Mucosa of descending colon (tissue), 3 donors: ENCODE measurements at regions not wholly inside any gene's neighbourhood (a gene's known extent, or its start where the extent isn't known, plus 50 kb on each side); places are given as distances from the start of the nearest gene placed in this dataset.

ENCODE experiments used
- ATAC-seq: fragments of 200-7000 bp; cut with Tn5 transposase; one replicate; pipeline ENCODE4 v1.9.1; 2020; ENCODE audit warnings: mild to moderate bottlenecking, moderate library complexity
- DNase-seq, 3 donors: peaks; one replicate each; pipeline ENCODE4 v3.0.0-alpha.2; 2020
- H3K36me3 ChIP-seq: fragments of 200-600 bp; one replicate; pipeline ENCODE4 v1.8.0; 2021; ENCODE audit warnings: low read depth, mild to moderate bottlenecking
- H3K4me1 ChIP-seq: fragments of 200-600 bp; one replicate; pipeline ENCODE4 v1.8.0; 2021; ENCODE audit warnings: low read depth, mild to moderate bottlenecking
- H3K4me3 ChIP-seq: fragments of 200-600 bp; one replicate; pipeline ENCODE4 v1.8.0; 2021; ENCODE audit warnings: mild to moderate bottlenecking
- H3K9me3 ChIP-seq: fragments of 200-600 bp; one replicate; pipeline ENCODE4 v1.8.0; 2021; ENCODE audit warnings: mild to moderate bottlenecking
- intact Hi-C, 2 donors: fragments of 100-400 bp; cut with DNase I in 1 of 2; cut with micrococcal nuclease in 1 of 2; formaldehyde crosslinking; loops; one replicate each; pipeline versions ENCODE4 v1.11.0 to v1.11.1; 2022; cut with DNase I, micrococcal nuclease
- TF ChIP-seq, protein P1 (sequence below): fragments of 200-600 bp; IDR thresholded peaks from one replicate; pipeline ENCODE4 v1.8.0; 2022; ENCODE audit warnings: antibody characterized with exemption, mild to moderate bottlenecking
- donor health status: DM: no; HTN: no; CAD: no; lungs with moderate emphysema.
- donor health status: DM: no; HTN: no; CAD: no.
- donor health status: DM: no; HTN: yes; CAD: no.

DNA sequence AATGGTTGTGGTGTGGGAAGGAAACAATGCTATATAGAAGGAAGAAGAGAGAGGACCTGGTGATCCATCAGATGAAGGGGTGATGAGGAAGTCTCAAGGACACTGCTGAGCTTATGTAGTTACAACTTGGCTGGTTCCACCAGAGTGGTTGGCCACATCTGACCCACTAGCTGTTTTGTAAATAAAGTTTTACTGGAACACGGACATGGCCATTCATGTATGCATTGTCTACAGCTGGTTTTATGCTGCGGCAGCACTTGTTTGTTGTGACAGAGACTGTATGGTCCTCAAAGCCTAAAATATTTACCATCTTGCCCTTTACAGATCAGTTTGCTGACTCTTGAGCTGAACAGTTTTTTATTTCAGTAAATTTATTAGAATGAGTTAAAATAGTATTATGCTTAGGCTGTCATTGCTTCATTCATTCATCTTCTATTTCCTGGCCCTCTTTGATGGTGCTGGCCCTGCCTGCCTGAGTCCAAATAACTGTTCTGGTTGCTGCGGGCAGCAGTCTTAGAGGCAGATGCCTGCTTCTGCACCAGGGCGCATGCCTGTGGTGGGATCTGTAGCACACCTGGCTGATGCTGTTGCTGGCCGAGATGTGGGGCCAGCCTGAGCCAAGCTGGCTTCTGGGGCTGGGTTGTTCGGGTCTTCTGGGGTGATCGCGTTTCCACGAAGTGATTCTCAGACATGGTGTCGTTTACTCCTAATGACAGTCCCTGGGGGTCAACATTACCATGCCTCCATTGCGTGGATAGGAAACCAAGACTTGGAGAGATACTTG, 61.4 kb upstream of the WNT4 start:
- Histone ChIP-seq H3K9me3 (no peaks in the 10 kb centered on the region), H3K4me1 (no peaks in the 10 kb centered on the region), H3K4me3 (no peak overlapping the region), H3K36me3 (no peaks in the 10 kb centered on the region)
- no peak for ATAC-seq
- no peak for DNase-seq
- intact Hi-C loops: no loop called here
- TF ChIP-seq, protein P1, sequence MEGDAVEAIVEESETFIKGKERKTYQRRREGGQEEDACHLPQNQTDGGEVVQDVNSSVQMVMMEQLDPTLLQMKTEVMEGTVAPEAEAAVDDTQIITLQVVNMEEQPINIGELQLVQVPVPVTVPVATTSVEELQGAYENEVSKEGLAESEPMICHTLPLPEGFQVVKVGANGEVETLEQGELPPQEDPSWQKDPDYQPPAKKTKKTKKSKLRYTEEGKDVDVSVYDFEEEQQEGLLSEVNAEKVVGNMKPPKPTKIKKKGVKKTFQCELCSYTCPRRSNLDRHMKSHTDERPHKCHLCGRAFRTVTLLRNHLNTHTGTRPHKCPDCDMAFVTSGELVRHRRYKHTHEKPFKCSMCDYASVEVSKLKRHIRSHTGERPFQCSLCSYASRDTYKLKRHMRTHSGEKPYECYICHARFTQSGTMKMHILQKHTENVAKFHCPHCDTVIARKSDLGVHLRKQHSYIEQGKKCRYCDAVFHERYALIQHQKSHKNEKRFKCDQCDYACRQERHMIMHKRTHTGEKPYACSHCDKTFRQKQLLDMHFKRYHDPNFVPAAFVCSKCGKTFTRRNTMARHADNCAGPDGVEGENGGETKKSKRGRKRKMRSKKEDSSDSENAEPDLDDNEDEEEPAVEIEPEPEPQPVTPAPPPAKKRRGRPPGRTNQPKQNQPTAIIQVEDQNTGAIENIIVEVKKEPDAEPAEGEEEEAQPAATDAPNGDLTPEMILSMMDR: no peak

DNA sequence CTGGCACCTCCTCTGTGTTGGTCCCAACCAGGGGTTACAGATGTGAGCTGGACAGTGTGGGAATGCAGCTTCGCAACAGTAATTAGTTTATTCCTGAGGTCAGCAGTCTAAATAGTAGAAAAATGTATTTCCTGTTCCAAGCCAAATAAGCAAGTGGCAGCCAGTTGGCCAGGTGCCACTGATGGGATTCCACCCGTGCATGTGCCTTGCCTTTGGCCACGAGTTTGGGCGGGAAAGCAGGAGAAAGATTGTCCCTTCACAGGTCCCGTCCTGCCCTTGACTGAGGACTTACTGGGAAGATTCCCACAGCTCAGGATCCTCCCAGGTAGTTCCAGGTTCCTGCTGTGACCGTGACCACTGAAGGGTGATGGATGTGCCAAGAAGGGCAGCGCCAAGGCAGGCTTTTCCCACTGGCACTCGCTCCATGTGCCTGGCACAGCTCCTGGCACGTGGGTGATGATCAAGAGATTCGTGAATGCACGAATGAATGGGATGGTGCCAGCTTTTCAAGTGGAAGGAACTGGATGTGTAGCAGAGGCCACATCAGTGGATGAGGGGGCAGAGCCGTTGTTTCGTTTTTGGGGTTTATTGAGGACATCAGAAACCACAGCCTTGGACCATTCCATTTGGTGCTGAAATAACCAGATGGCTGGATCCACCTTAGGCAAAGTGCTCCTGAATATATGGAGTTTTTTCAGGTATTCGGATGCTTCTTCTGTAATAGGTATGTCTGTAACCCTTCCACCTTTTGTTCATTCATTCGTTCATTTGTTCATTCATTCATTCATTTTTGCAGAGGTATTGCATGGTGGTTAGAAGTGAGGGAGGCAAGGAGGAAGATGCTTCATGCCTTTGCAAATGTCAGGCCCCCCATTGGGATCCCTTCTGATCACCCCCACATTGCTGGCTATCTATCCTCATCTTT, 62.4 kb upstream of the WNT4 start:
- no peaks in the 10 kb centered on the region for H3K36me3 ChIP-seq
- intact Hi-C loops: no loop called here
- H3K4me1 ChIP-seq: no peaks in the 10 kb centered on the region
- no peak overlapping the region for H3K4me3 ChIP-seq
- TF ChIP-seq, protein P1: no peak
- peak; percentile 25 for ATAC-seq
- no peaks in the 10 kb centered on the region for H3K9me3 ChIP-seq
- DNase-seq: peak in 1 of 3 donors; percentile 19

DNA sequence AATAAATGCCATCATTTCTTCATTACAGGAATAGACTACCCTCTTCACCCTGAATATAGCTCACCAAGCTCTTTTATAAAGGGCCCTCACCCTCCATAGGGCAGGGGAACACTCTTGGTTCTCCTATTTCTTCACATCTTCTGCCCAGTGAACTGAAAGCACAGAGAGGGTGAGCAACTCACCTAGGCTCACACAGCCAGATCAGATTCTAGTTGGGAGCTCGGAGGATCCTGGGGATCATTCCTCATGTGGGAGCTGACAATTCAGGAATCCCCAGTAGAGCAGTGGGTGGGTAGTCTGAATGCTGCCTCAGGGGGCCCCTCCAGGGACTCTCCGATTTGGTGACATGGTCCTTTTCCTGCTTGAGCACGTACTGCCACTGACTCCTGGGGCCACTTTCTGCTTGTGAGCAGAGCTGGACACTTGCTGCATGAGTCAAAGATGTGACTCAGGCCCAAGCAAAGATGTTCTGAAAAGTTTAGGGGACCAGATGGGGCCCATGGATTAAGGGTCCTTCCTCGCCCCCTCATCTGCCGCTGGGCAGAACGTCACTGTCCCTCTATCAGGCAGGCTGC, 63.7 kb upstream of the WNT4 start:
- ATAC-seq (no peak), DNase-seq (no peak)
- no peaks in the 10 kb centered on the region for H3K4me1 ChIP-seq
- no peak overlapping the region for H3K4me3 ChIP-seq
- TF ChIP-seq, protein P1: no peak
- no peaks in the 10 kb centered on the region for H3K36me3 ChIP-seq
- intact Hi-C loops: no loop called here
- H3K9me3 ChIP-seq: no peaks in the 10 kb centered on the region

DNA sequence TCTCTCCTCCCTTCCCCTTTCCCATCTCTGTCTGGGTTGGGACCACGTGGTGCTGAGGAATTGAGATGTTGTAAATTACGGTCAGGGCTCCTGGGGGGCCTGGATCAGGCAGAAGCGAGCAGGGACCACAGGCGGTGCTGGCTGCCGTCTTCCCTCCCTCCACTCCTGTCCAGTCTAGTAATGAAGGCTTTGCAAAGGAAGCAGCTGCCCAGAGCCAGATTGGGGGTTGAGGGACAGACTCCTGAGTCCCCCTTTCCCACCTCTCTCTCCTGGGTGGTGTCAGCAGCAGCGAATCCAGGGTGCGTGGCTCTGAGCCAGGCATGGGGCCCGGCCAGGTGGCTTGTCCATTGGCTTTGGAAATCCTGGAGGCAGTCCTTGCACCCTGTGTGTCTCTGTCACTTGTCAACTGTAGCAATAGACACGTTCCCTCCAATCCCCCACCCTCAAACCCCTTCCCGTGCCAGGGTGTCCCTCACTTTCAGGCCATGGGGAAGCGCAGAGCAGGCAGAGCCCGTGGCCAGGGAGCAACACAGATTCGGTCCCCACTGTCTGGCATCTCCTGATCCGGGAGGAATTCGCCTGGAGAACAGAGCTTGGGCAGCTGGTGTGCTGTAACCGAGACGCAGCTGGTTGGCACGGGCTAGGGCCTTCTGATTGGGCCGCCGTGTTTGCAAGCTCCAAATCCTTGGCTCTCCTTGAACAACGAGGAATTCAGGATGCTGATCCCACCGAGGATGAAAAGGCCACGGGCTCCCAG, 64.8 kb upstream of the WNT4 start:
- no peak for DNase-seq

More for the DNA sequence above, 64.8 kb upstream of the WNT4 start:
- intact Hi-C loops: no loop called here
- no peaks in the 10 kb centered on the region for H3K9me3 ChIP-seq
- H3K4me3 ChIP-seq: no peak overlapping the region
- TF ChIP-seq, protein P1: no peak
- ATAC-seq: peak; percentile 26
- H3K4me1 ChIP-seq: no peaks in the 10 kb centered on the region
- no peaks in the 10 kb centered on the region for H3K36me3 ChIP-seq
